SK-N-SH (cell line): ENCODE measurements at regions not wholly inside any gene's neighbourhood (a gene's known extent, or its start where the extent isn't known, plus 50 kb on each side); places are given as distances from the start of the nearest gene placed in this dataset.

Source experiments
- CTCF ChIP-seq: fragments of 200-600 bp; sonication (generic); IDR thresholded peaks from 2 replicates; pipeline ENCODE4 v1.6.1; 2017; ENCODE audit warnings: antibody characterized with exemption, mild to moderate bottlenecking, moderate library complexity
- MXI1 ChIP-seq: IDR thresholded peaks from 2 replicates; pipeline ENCODE4 v1.6.1; 2012; ENCODE audit warnings: mild to moderate bottlenecking, low read depth, low read length, improper control_type of control experiment
- POLR2AphosphoS5 ChIP-seq: IDR thresholded peaks from 2 replicates; pipeline ENCODE4 v1.6.1; 2012; ENCODE audit warnings: low read depth, low read length
- REST ChIP-seq: IDR thresholded peaks from 2 replicates; pipeline ENCODE4 v1.6.1; 2012; ENCODE audit warnings: mild to moderate bottlenecking, low read depth, low read length, moderate library complexity
- RFX5 ChIP-seq: IDR thresholded peaks from 2 replicates; pipeline ENCODE4 v1.6.1; 2012; ENCODE audit warnings: mild to moderate bottlenecking, improper control_type of control experiment, low read length
- RXRA ChIP-seq: IDR thresholded peaks from 2 replicates; pipeline ENCODE4 v1.4.0; 2012; ENCODE audit warnings: low read depth, mild to moderate bottlenecking, borderline replicate concordance
- SMC3 ChIP-seq: IDR thresholded peaks from 2 replicates; pipeline ENCODE4 v1.6.1; 2012; ENCODE audit warnings: low read depth, low read length, improper control_type of control experiment

- TF ChIP-seq CTCF (no peak), MXI1 (no peak), POLR2AphosphoS5 (no peak), SMC3 (no peak), REST (no peak), RFX5 (no peak), RXRA (no peak)
These were observed 208.0 kb upstream of the PHACTR1 start for GRCh38 chr6:12508553-12508952.
